GM12891 (cell line): ENCODE measurements at regions not wholly inside any gene's neighbourhood (a gene's known extent, or its start where the extent isn't known, plus 50 kb on each side); places are given as distances from the start of the nearest gene placed in this dataset.
"Not testable (repeated sequence)": the region's sequence is repeated elsewhere in the genome, so short reads cannot be mapped to it uniquely, and the experiment has no call there.

Experiments used
- POLR2AphosphoS5 ChIP-seq: IDR thresholded peaks from 2 replicates; pipeline ENCODE4 v1.6.1; 2011; ENCODE audit warnings: low read depth, low read length, control low read depth
- POU2F2 ChIP-seq: IDR thresholded peaks from 2 replicates; pipeline ENCODE4 v1.6.1; 2011; ENCODE audit warnings: low read depth, mild to moderate bottlenecking, control low read depth, low read length, moderate library complexity
- TAF1 ChIP-seq: IDR thresholded peaks from 2 replicates; pipeline ENCODE4 v1.6.1; 2011; ENCODE audit warnings: low read depth, low read length, control low read depth

- TF ChIP-seq TAF1, POU2F2, POLR2AphosphoS5: not testable (repeated sequence)
These were observed 591.7 kb downstream of the ALG10 start for GRCh38 chr12:34613988-34614387.
